ENCODE measurements at regions not wholly inside any gene's neighbourhood (a gene's known extent, or its start where the extent isn't known, plus 50 kb on each side); places are given as distances from the start of the nearest gene placed in this dataset.

GRCh38 chr2:7755879-7756278 is 838.7 kb downstream of the RNF144A start:
- TF ChIP-seq EZH2 (IDR thresholded peaks at IDR 0.05; ENCODE audit: insufficient read depth, poor library complexity, severe bottlenecking) (no peak), EZH2phosphoT487 (IDR thresholded peaks at IDR 0.05; ENCODE audit: insufficient read depth, low read depth) (no peak)

Measured in GM23248 (cell line).